ENCODE measurements at regions not wholly inside any gene's neighbourhood (a gene's known extent, or its start where the extent isn't known, plus 50 kb on each side); places are given as distances from the start of the nearest gene placed in this dataset.

GRCh38 chr11:116567721-116568242, 205.0 kb downstream of the BUD13 start:
- TF ChIP-seq CTCF (IDR thresholded peaks at IDR 0.05) (no peak), EP300 (IDR thresholded peaks at IDR 0.05) (no peak)

All from gastroesophageal sphincter (tissue), 3 donors.